H1 (cell line): ENCODE measurements at regions not wholly inside any gene's neighbourhood (a gene's known extent, or its start where the extent isn't known, plus 50 kb on each side); places are given as distances from the start of the nearest gene placed in this dataset.

Source experiments
- CTCF ChIA-PET: fragments of 300-600 bp; sonication (Branson Sonifier 250); formaldehyde crosslinking; loops from one replicate; lab custom pipeline; 2021; ENCODE audit not compliant: partially characterized antibody; lab: Charles Lee
- POLR2A ChIA-PET: fragments of 300-600 bp; sonication (Branson Sonifier 250); formaldehyde crosslinking; loops from one replicate; lab custom pipeline; 2021; ENCODE audit warnings: inconsistent platforms; ENCODE audit not compliant: partially characterized antibody; lab: Charles Lee
- DNase-seq, 2 experiments: peaks; one replicate each; pipeline versions ENCODE4 v3.0.0 to v3.0.0-alpha.2; 2010 to 2022; ENCODE audit warnings: low spot score in 2 of 2, low read depth in 1 of 2, mixed read lengths in 1 of 2
- FAIRE-seq: peaks from 2 replicates; lab custom pipeline; 2011; peaks lifted over from hg19 to GRCh38; lab: Jason Lieb, UNC
- H2AFZ ChIP-seq: 2 replicates; pipeline ENCODE4 v1.8.1; 2012; ENCODE audit warnings: low read length, inconsistent platforms
- H2AK5ac ChIP-seq: 2 replicates; pipeline ENCODE4 v1.6.1; 2013; ENCODE audit warnings: low read depth, low read length
- H2BK120ac ChIP-seq: replicated peaks from 2 replicates; pipeline ENCODE3; 2013; ENCODE audit warnings: low read depth, low read length, inconsistent platforms
- H2BK12ac ChIP-seq: 2 replicates; pipeline ENCODE4 v1.6.1; 2013; ENCODE audit warnings: low read depth, low read length
- H2BK15ac ChIP-seq: 2 replicates; pipeline ENCODE4 v1.6.1; 2013; ENCODE audit warnings: low read length
- H2BK20ac ChIP-seq: 2 replicates; pipeline ENCODE4 v1.6.1; 2013; ENCODE audit warnings: low read length
- H2BK5ac ChIP-seq: 2 replicates; pipeline ENCODE4 v1.6.1; 2013; ENCODE audit warnings: low read depth, low read length
- H3K14ac ChIP-seq: 2 replicates; pipeline ENCODE4 v1.6.1; 2013; ENCODE audit warnings: inconsistent platforms; ENCODE audit not compliant: insufficient read length
- H3K18ac ChIP-seq: 2 replicates; pipeline ENCODE4 v1.6.1; 2013; ENCODE audit warnings: low read length; ENCODE audit errors: extremely low read depth
- H3K23ac ChIP-seq: 2 replicates; pipeline ENCODE4 v1.6.1; 2013; ENCODE audit warnings: inconsistent platforms; ENCODE audit not compliant: insufficient read length
- H3K23me2 ChIP-seq: 2 replicates; pipeline ENCODE4 v1.6.1; 2013; ENCODE audit warnings: low read depth, low read length
- H3K27ac ChIP-seq: 2 replicates; pipeline ENCODE4 v1.6.1; 2011; ENCODE audit warnings: low read depth, low read length, inconsistent platforms
- H3K27me3 ChIP-seq, 4 experiments: replicated peaks in 1 of 4; 1 replicate in 1 of 4; 2 replicates in 3 of 4; pipeline versions ENCODE4 v1.6.1 to v1.8.1; 2011 to 2013; ENCODE audit warnings: low read length in 3 of 4, mild to moderate bottlenecking in 3 of 4, inconsistent platforms in 2 of 4, mixed read lengths in 2 of 4, moderate library complexity in 1 of 4; ENCODE audit not compliant: control insufficient read depth in 3 of 4, insufficient read depth in 3 of 4; ENCODE audit errors: extremely low read depth in 1 of 4
- H3K36me3 ChIP-seq, 4 experiments: 2 replicates each; pipeline versions ENCODE4 v1.6.1 to v1.8.1; 2011 to 2013; ENCODE audit warnings: mild to moderate bottlenecking in 4 of 4, low read length in 3 of 4, moderate library complexity in 2 of 4, control low read depth in 1 of 4, inconsistent platforms in 1 of 4; ENCODE audit not compliant: insufficient read depth in 4 of 4, control insufficient read depth in 2 of 4
- H3K4ac ChIP-seq: replicated peaks from 2 replicates; pipeline ENCODE3; 2013; ENCODE audit warnings: low read length, low read depth, mixed read lengths, inconsistent platforms; ENCODE audit not compliant: insufficient read length
- H3K4me1 ChIP-seq, 4 experiments: replicated peaks in 1 of 4; 1 replicate in 1 of 4; 2 replicates in 3 of 4; pipeline versions ENCODE4 v1.6.1 to v1.8.1; 2011 to 2013; ENCODE audit warnings: low read length in 3 of 4, inconsistent platforms in 2 of 4, mixed read lengths in 1 of 4; ENCODE audit not compliant: insufficient read depth in 4 of 4, control insufficient read depth in 3 of 4
- H3K4me2 ChIP-seq, 2 experiments: 2 replicates each; pipeline versions ENCODE4 v1.6.1 to v1.8.1; 2011 to 2013; ENCODE audit warnings: low read depth in 2 of 2, low read length in 2 of 2, control low read depth in 1 of 2, inconsistent platforms in 1 of 2, mild to moderate bottlenecking in 1 of 2; ENCODE audit not compliant: insufficient read depth in 1 of 2
- H3K4me3 ChIP-seq, 4 experiments: fragments of 200-600, 300-600 bp in 1 of 4; sonication (generic), shearing (Covaris generic), sonication (Bioruptor Twin) in 1 of 4; 2 replicates each; pipeline versions ENCODE4 v1.5.1 to v1.8.1; 2011 to 2016; ENCODE audit warnings: low read length in 4 of 4, low read depth in 3 of 4, control low read depth in 2 of 4, inconsistent platforms in 2 of 4, mild to moderate bottlenecking in 2 of 4, mixed read lengths in 1 of 4, moderate library complexity in 1 of 4; ENCODE audit not compliant: insufficient read depth in 2 of 4; ENCODE audit errors: extremely low read depth in 1 of 4
- H3K56ac ChIP-seq: replicated peaks from 2 replicates; pipeline ENCODE3; 2013; ENCODE audit warnings: low read depth, mild to moderate bottlenecking, mixed read lengths, low read length, inconsistent platforms; ENCODE audit not compliant: insufficient read length
- H3K79me1 ChIP-seq: 2 replicates; pipeline ENCODE4 v1.6.1; 2013; ENCODE audit warnings: low read depth, low read length, control low read depth
- H3K79me2 ChIP-seq, 2 experiments: 2 replicates each; pipeline versions ENCODE4 v1.6.1 to v1.8.1; 2012 to 2013; ENCODE audit warnings: low read length in 2 of 2, mild to moderate bottlenecking in 2 of 2, inconsistent platforms in 1 of 2; ENCODE audit not compliant: insufficient read depth in 2 of 2, control insufficient read depth in 1 of 2
- H3K9ac ChIP-seq, 4 experiments: replicated peaks in 1 of 4; 1 replicate in 1 of 4; 2 replicates in 3 of 4; pipeline versions ENCODE4 v1.6.1 to v1.8.1; 2011 to 2013; ENCODE audit warnings: low read depth in 3 of 4, low read length in 3 of 4, control low read depth in 2 of 4, mild to moderate bottlenecking in 2 of 4, moderate library complexity in 2 of 4, inconsistent platforms in 1 of 4; ENCODE audit errors: extremely low read depth in 1 of 4
- H3K9me3 ChIP-seq, 2 experiments: 2 replicates each; pipeline versions ENCODE4 v1.6.1 to v1.8.1; 2012 to 2013; ENCODE audit warnings: mild to moderate bottlenecking in 2 of 2, moderate library complexity in 2 of 2, control low read depth in 1 of 2, inconsistent platforms in 1 of 2, low read depth in 1 of 2, low read length in 1 of 2, mixed read lengths in 1 of 2; ENCODE audit not compliant: insufficient read depth in 2 of 2
- H4K20me1 ChIP-seq, 2 experiments: replicated peaks in 1 of 2; 2 replicates each; pipeline versions ENCODE3 to v1.8.1; 2011 to 2013; ENCODE audit warnings: inconsistent platforms in 2 of 2, low read length in 2 of 2, mild to moderate bottlenecking in 1 of 2; ENCODE audit not compliant: insufficient read depth in 2 of 2, control insufficient read depth in 1 of 2
- H4K5ac ChIP-seq: 2 replicates; pipeline ENCODE4 v1.6.1; 2013; ENCODE audit warnings: low read length, low read depth, mixed read lengths, inconsistent platforms; ENCODE audit not compliant: insufficient read length
- H4K8ac ChIP-seq: 2 replicates; pipeline ENCODE4 v1.8.0; 2013; ENCODE audit warnings: mild to moderate bottlenecking, moderate library complexity, low read length, inconsistent platforms; ENCODE audit not compliant: insufficient read depth; ENCODE audit errors: extremely low read depth
- H4K91ac ChIP-seq: replicated peaks from 2 replicates; pipeline ENCODE3; 2013; ENCODE audit warnings: low read length, mixed read lengths, inconsistent platforms; ENCODE audit not compliant: insufficient read length
- CBX5 ChIP-seq: fragments of 300-800, 300-1000 bp; sonication (generic); IDR thresholded peaks from 2 replicates; pipeline ENCODE4 v1.7.1; 2016; ENCODE audit warnings: antibody characterized with exemption, low read length, low read depth
- GABPA ChIP-seq: IDR thresholded peaks from 2 replicates; pipeline ENCODE4 v1.6.1; 2011; ENCODE audit warnings: mild to moderate bottlenecking, low read length, moderate library complexity, borderline replicate concordance; ENCODE audit not compliant: insufficient read depth
- POLR2A ChIP-seq, 2 experiments: IDR thresholded peaks; 1 replicate in 1 of 2; 2 replicates in 1 of 2; pipeline ENCODE4 v1.6.1; 2011; ENCODE audit warnings: low read depth in 2 of 2, low read length in 2 of 2, mild to moderate bottlenecking in 2 of 2; ENCODE audit errors: control extremely low read depth in 1 of 2
- RFX5 ChIP-seq: IDR thresholded peaks from 2 replicates; pipeline ENCODE4 v1.6.1; 2011; ENCODE audit warnings: low read depth, low read length, improper control_type of control experiment, borderline replicate concordance
- SP2 ChIP-seq: IDR thresholded peaks from 2 replicates; pipeline ENCODE4 v1.6.1; 2012; ENCODE audit warnings: mild to moderate bottlenecking, low read length, inconsistent platforms
- TBP ChIP-seq: IDR thresholded peaks from 2 replicates; pipeline ENCODE4 v1.6.1; 2011; ENCODE audit warnings: low read depth, low read length, improper control_type of control experiment
- USF2 ChIP-seq: IDR thresholded peaks from 2 replicates; pipeline ENCODE4 v1.6.1; 2011; ENCODE audit warnings: low read length, improper control_type of control experiment
- WGBS, 2 experiments: shearing (Covaris generic) in 1 of 2; methylation state at CpG; one replicate each; pipeline versions ENCODE4 v1.1.6 to v1.1.7; 2013 to 2015; ENCODE audit warnings: low lambda C conversion rate in 2 of 2, mixed read lengths in 2 of 2, inconsistent platforms in 1 of 2, low coverage in 1 of 2, missing lambda C conversion rate in 1 of 2; ENCODE audit not compliant: insufficient replicate concordance in 2 of 2, insufficient coverage in 1 of 2, insufficient read length in 1 of 2; ENCODE audit errors: extremely low coverage in 1 of 2, missing lambda C conversion rate in 1 of 2; 5-methylcytosine and 5-hydroxymethylcytosine counted together

GRCh38 chr14:30791522-30792351, 82.6 kb upstream of the COCH start:
- Histone ChIP-seq H4K8ac (no peak overlapping the region), H2BK5ac (no peak overlapping the region), H3K56ac (no peak overlapping the region), H4K20me1 (no peaks in the 10 kb centered on the region), H3K4me3 (no peak overlapping the region), H3K27me3 (peaks cover 0 to under 1% (median 0%) of the 10 kb centered on the region in 4 experiments; a peak in 1 of 7 replicates), H2BK15ac (no peak overlapping the region), H3K14ac (no peak overlapping the region), H3K4me2 (no peak overlapping the region), H3K36me3 (no peaks in the 10 kb centered on the region), H3K27ac (no peak overlapping the region), H2BK120ac (no peak overlapping the region), H3K4me1 (no peaks in the 10 kb centered on the region), H3K9ac (no peak overlapping the region), H3K79me2 (no peaks in the 10 kb centered on the region), H3K23me2 (no peaks in the 10 kb centered on the region), H4K5ac (no peak overlapping the region), H3K79me1 (no peaks in the 10 kb centered on the region), H3K4ac (no peak overlapping the region), H2BK12ac (no peak overlapping the region), H4K91ac (no peak overlapping the region), H3K23ac (no peak overlapping the region), H3K9me3 (no peaks in the 10 kb centered on the region), H2BK20ac (no peak overlapping the region), H2AFZ (no peak overlapping the region), H3K18ac (no peak overlapping the region), H2AK5ac (no peak overlapping the region)
- 77% methylated on average over 8 of the region's 10 CpGs; no CpG with 5 or more reads in 1 of the 2 experiments for WGBS, 2 experiments
- ChIA-PET CTCF (no interaction called here), POLR2A (no interaction called here)
- no peak for DNase-seq
- no peak for FAIRE-seq
- TF ChIP-seq RFX5, result no peak
- TF ChIP-seq USF2, result no peak
- no peak for TF ChIP-seq POLR2A (IDR thresholded peaks at IDR 0.05; ENCODE audit: control extremely low read depth in 1 of 2, low read depth in 2 of 2, low read length in 2 of 2)
- TF ChIP-seq GABPA, result no peak
- TF ChIP-seq TBP, result no peak
- no peak for TF ChIP-seq SP2
- no peak for TF ChIP-seq CBX5
